Inflammatory macrophage (primary cell): ENCODE measurements at regions not wholly inside any gene's neighbourhood (a gene's known extent, or its start where the extent isn't known, plus 50 kb on each side); places are given as distances from the start of the nearest gene placed in this dataset.
"Not testable (repeated sequence)": the region's sequence is repeated elsewhere in the genome, so short reads cannot be mapped to it uniquely, and the experiment has no call there.

Experiments used
- DNase-seq, 2 donors: peaks; one replicate each; pipeline ENCODE4 v3.0.0-alpha.2; 2020 to 2022

- DNase-seq: no peak
Measured at GRCh38 chr13:22929381-22930126, 251.2 kb upstream of the SGCG start.

- DNase-seq: no peak
Measured at GRCh38 chr13:22931576-22931975, 249.2 kb upstream of the SGCG start.

DNA sequence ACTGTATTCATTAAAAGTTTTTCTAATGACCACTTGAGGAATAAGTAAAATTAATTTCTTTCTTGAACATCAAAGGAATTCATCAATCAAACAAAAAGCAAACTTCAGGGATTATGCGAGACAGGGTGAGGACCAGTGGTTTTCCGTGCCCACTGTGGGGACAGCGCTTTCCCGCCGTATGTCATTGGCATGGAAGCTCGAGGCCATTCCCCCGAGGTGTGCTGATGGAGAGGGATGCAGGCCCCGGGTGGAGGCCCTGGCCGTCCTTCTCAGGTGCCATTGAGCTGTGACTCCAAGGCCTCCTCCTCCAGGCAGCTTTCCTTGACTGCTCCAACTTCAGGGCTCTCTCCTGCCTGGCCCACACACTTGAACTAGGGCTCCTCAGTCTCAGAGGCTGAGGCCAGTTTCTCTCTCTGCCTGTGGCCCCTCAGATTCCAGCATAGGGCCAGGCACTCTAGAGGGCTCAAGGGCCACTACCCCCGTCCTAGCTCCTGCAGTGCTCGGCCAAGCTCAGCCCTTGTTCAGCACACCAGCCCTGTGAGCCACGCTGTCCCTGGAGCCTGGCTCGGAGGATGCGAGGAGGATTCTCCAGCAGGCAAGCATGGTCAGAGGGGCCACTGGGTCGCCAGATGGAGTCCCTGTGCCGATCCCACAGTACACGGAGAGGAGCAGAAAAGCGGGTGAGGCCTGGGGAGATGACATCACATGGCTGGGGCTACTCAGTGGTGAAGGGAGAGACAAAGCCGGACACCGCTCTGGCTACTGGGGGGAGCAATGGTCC is 248.0 kb upstream of the SGCG start:
- not testable (repeated sequence) for DNase-seq

- DNase-seq: no peak
Measured at GRCh38 chr13:22933571-22934181, 247.1 kb upstream of the SGCG start.

- DNase-seq: no peak
Measured at GRCh38 chr13:22934744-22935523, 245.8 kb upstream of the SGCG start.

GRCh38 chr13:22936228-22936627 is 244.6 kb upstream of the SGCG start:
- no peak for DNase-seq

DNA sequence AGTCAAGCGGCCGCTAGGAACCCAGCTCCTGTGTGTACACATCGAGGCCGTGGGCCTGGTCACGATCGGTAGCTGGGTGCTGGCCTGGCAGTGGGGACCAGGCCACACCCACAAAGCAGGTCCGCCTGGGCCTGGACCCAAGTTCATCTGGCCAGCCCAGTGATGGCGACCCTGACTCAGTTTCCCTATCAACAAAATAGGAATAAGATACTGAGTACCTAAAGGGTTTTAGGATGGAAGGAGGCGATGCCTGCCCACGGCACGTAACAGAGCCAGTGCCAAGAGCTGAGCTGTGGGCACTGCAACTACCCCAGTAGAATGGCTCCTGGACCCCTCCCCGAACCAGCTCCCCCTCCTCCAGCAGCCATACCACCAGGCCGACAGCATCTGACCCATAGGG is 243.5 kb upstream of the SGCG start:
- DNase-seq: no peak

GRCh38 chr13:22937953-22938352 is 242.8 kb upstream of the SGCG start:
- DNase-seq: no peak

- no peak for DNase-seq
Measured at GRCh38 chr13:22938576-22938975, 242.2 kb upstream of the SGCG start.

GRCh38 chr13:22939157-22939556 is 241.6 kb upstream of the SGCG start:
- no peak for DNase-seq

DNA sequence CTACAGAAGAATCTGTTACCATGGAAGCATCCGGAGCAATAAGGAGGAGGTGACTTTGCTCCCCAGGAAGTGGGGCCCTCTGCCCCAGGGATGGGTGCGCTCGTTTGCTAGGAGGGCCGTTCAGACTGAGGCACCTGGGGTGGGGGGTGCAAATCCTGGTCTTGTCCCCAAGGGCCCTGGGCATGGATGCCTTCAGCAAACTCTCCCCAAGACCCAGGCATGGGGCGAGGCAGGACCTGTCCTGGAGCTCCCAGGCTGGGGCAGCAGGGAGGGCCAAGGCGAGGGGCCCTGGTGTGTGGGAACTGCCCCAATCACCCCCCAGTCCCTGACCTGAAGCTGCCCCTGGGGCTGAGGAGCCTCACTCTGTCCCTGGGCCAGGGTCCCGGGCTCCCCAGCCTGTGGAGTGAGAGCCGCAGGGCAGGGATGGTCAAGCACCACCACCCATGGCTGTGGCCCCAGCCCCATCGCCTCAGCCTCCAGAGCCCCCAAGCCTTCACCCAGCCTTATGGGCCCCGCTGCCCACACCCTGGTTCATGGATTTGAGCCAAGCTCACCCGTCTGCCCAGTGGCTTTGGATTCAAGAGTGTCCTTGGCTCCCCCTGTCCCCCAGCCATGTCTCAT is 240.6 kb upstream of the SGCG start:
- DNase-seq: no peak

DNA sequence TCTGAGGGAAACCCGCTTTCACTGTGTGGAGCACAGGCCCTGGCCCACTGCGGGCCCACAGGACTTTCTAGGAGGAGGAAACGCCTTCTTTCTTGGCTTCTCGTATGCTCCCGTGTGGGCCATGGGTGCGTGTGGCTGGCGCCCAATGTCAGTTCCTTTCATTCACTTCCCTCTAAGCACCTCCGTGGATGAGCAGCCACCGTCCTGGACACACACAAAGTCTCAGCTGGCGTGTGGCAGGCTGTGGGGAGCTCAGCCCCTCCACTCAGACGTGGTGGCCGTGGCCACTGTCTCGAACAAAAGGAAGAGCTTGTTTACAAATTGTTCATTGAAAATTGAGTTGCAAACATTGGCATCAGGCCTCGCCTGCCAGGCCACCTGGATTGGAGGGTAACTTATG is 240.0 kb upstream of the SGCG start:
- DNase-seq: no peak

DNA sequence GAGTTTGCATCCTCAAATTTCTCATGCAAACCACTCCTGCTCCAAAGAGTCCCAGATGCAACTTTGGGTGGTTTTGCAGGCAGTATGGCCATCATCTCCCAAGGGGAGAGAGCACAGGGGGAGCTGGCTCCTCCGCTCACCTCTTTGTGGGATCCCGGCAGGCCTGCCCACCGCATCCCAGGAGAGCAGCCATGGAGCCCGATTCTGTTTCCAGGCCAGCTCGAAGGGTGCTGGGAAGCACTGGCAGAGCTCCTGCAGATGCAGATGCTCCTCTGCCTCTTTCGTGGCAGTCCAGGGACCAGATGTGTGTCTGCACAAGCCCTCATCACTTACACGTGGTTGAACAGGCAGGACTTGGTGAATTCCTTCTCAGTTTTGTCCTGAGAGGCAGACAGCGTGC is 239.3 kb upstream of the SGCG start:
- not testable (repeated sequence) for DNase-seq

DNA sequence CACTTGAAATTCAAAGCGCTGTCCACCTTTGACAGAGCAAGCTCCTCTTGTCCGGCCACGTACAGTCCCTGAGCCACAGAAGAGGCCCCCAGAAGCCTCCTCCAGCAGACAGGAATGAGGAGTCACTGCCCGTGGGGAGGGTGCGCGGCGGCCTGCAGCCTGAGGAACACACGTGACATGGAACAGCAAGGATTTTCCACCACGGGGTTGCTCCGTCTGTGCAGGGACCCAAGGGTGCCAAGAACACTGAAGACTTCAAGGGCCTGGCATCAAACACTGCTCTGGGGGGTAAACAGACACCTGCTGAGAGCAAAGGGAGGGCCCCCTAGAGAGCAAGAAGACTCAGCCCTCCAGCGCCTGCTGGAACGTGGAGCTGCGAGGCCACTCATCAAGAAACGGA is 237.9 kb upstream of the SGCG start:
- DNase-seq: not testable (repeated sequence)

DNA sequence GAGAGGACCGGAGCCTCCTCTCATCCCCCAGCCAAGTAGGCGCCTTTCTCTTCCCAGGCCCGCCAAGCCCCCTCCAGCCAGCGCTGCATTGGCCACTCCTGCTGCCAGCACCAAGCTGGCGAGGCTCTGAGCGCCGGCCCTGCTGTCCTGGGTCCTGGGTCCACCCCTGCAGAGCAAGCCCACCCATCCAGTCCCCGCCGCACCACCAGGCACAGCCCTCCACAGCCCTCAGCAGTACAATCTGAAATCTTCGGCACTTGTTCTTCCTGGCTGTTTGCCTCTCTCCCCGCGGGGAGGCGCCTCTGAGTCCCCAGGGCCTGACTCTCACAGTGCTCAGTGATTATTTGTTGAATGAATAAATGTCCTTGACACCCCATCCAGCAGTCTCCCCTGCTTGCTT is 236.4 kb upstream of the SGCG start:
- DNase-seq: no peak

DNA sequence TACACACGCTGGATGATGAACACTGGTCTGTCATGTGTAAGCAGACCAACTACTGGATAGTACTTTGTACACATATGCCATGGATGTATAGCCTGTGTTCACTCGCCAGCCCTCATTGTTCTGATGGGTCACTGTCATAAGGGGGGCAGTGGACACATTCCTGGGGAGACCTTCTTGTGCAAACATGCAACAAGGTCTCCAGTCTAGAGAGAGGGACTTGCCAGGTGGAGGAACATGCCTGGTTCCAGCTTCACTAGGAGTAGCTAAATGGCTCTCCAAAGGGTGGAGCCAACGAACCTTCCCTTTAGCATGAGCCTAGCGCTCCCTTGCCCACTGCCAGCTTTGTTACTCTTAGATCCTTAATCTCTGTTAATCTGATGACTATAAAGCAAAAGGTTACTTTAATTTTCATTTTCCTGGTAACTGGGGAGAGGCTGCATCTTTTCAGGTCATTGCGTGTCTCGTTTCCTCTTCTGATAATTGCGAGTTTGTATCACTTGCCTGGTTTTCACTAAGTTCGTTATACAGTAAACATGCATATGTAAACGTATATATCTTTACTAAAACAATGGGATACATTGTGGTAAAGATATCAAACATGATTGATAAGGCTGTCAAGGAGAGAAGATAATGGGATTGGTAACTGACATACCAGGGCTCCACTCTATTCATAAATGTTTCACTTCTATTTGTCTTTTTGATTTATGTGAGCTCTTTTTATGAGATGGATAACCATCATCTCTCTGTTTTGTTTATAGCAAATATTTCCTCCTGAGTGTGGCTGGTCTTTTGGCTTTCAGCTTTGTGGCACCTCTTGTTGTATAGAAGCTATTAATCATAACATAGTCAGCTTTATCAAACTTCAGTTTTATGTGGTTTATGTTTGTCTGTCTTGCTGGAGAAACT is 235.2 kb upstream of the SGCG start:
- DNase-seq: no peak

DNA sequence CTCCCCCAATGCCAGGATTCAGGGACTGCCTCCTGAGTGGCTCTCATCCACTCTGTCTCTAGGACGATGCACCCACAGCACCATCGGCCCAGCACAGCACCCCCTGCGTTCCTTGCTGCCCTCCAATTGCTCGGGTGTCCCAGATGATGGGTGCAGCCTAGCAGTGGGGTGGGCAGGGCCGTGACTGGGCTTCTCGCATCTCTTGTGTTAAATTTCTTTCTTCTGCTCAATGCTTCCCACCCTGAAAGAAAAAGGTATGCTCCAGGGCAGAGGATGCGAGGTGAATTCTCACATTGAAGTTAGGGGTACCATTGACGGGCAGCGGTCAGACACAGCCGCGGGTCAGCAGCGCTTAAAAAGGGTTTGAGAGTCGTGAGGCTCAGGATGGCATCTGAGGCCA is 232.4 kb upstream of the SGCG start:
- DNase-seq: no peak

GRCh38 chr13:22952018-22952417 is 228.8 kb upstream of the SGCG start:
- not testable (repeated sequence) for DNase-seq

- DNase-seq: not testable (repeated sequence)
Measured at GRCh38 chr13:22955147-22955546, 225.6 kb upstream of the SGCG start.

- not testable (repeated sequence) for DNase-seq
Measured at GRCh38 chr13:22956456-22957115, 224.2 kb upstream of the SGCG start.

DNA sequence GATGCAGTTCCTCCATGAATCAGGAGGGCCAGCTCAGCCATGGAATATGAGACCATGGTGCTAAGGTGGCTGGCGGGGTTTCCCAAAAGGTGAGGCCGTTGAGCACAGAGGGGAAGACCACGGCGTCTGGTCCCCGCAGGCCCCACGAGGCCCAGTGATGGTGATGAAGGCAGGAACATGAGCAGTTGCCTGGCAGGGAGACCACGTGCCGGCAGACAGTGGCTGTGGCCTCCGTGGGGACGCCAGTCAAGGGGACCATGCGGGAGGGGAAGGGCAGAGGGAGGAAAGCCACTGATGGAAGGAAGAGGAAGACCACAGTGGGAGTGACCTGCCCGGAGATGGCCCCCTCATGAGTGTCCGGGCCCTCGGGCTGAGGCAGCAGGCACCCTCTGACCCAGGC is 220.9 kb upstream of the SGCG start:
- not testable (repeated sequence) for DNase-seq
